ENCODE measurements at regions not wholly inside any gene's neighbourhood (a gene's known extent, or its start where the extent isn't known, plus 50 kb on each side); places are given as distances from the start of the nearest gene placed in this dataset.

DNA sequence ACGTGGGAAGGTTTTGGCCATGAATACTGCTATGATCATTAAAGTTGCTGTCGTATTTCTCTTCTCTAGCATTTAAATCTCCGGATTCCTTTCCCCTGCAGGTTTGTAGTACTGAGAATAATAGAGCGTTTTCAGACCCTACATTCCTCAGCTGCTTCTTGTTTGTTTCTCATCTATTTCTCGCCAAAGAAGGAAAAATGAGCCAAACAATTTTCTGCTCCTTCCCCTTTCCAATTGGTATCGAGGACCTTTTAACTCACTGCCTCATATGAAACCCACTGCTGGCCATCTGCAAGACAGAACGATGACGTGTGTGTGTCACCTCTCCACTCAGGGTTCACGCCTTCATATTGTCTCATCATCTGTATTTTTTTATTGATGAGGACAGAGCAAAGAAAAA, 689.4 kb upstream of the WWC1 start:
- Histone ChIP-seq H3K4me2 (ENCODE audit: unreplicated experiment) (peak overlapping the region; percentile 69), H4K20me1 (ENCODE audit: insufficient read depth) (no peaks in the 10 kb centered on the region), H3K9me3 (ENCODE audit: low read depth) (no peaks in the 10 kb centered on the region), H3K9me2 (ENCODE audit: insufficient read depth) (no peaks in the 10 kb centered on the region), H3K27ac (peak overlapping the region; percentile 13; the same call in 1 of the 2 replicates), H3K4me1 (ENCODE audit: insufficient read depth) (peaks cover 12% of the 10 kb centered on the region; the same call in 1 of the 2 replicates), H3K79me2 (ENCODE audit: insufficient read depth) (no peaks in the 10 kb centered on the region), H3K36me3 (ENCODE audit: low read depth) (no peaks in the 10 kb centered on the region), H2AFZ (peak overlapping the region; percentile 74), H3K27me3 (replicated peaks; ENCODE audit: insufficient read depth) (no peaks in the 10 kb centered on the region), H3F3A (ENCODE audit: insufficient read depth) (no peaks in the 10 kb centered on the region), H3K4me3 (peak overlapping the region; percentile 44), H3K9ac (peak overlapping the region; percentile 36; the same call in 1 of the 2 replicates)
- peak; percentile 54 for DNase-seq
- in situ Hi-C loops (cut with MboI): no loop called here
- TF ChIP-seq EZH2 (IDR thresholded peaks at IDR 0.05; ENCODE audit: insufficient read depth, poor library complexity, severe bottlenecking) (no peak), EZH2phosphoT487 (IDR thresholded peaks at IDR 0.05; ENCODE audit: insufficient read depth, low read depth) (no peak)
- 9 to 10% methylated on average over 9 of the region's 9 CpGs for WGBS, 2 experiments (ENCODE audit: low coverage in 1 of 2, low lambda C conversion rate in 2 of 2, missing lambda C conversion rate in 2 of 2)

DNA sequence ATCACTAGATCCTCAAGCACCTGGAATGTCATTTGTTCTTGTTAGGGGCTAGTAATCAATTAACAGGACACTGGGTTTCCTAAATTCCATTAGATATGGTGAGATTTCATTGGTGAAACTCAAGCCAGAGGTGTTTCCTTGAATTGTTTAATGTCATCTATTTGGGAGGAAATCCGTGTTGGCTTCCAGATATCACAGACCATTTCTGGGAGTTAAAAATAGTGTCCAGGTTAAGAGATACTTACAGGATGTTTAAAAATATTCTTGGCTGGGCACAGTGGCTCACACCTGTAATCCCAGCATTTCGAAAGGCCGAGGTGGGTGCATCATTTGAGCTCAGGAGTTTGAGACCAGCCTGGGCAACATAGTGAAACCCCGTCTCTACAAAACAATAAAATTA, 688.3 kb upstream of the WWC1 start:
- TF ChIP-seq EZH2phosphoT487 (IDR thresholded peaks at IDR 0.05; ENCODE audit: insufficient read depth, low read depth) (no peak), EZH2 (IDR thresholded peaks at IDR 0.05; ENCODE audit: insufficient read depth, poor library complexity, severe bottlenecking) (no peak)
- no peak overlapping the region for H3K4me3 ChIP-seq
- no peak overlapping the region for H2AFZ ChIP-seq
- in situ Hi-C loops (cut with MboI): no loop called here
- no peak overlapping the region for H3K27ac ChIP-seq
- no peaks in the 10 kb centered on the region for H3K79me2 ChIP-seq (ENCODE audit: insufficient read depth)
- H3K4me2 ChIP-seq (ENCODE audit: unreplicated experiment): no peak overlapping the region
- no peaks in the 10 kb centered on the region for H3K9me2 ChIP-seq (ENCODE audit: insufficient read depth)
- H3K27me3 ChIP-seq (replicated peaks; ENCODE audit: insufficient read depth): no peaks in the 10 kb centered on the region
- no peaks in the 10 kb centered on the region for H3K9me3 ChIP-seq (ENCODE audit: low read depth)
- 86 to 95% methylated on average over 4 of the region's 4 CpGs for WGBS, 2 experiments (ENCODE audit: low coverage in 1 of 2, low lambda C conversion rate in 2 of 2, missing lambda C conversion rate in 2 of 2)
- peaks cover 12% of the 10 kb centered on the region; the same call in 1 of the 2 replicates for H3K4me1 ChIP-seq (ENCODE audit: insufficient read depth)
- no peak overlapping the region for H3K9ac ChIP-seq
- no peaks in the 10 kb centered on the region for H4K20me1 ChIP-seq (ENCODE audit: insufficient read depth)
- no peaks in the 10 kb centered on the region for H3F3A ChIP-seq (ENCODE audit: insufficient read depth)
- no peak for DNase-seq
- H3K36me3 ChIP-seq (ENCODE audit: low read depth): no peaks in the 10 kb centered on the region

DNA sequence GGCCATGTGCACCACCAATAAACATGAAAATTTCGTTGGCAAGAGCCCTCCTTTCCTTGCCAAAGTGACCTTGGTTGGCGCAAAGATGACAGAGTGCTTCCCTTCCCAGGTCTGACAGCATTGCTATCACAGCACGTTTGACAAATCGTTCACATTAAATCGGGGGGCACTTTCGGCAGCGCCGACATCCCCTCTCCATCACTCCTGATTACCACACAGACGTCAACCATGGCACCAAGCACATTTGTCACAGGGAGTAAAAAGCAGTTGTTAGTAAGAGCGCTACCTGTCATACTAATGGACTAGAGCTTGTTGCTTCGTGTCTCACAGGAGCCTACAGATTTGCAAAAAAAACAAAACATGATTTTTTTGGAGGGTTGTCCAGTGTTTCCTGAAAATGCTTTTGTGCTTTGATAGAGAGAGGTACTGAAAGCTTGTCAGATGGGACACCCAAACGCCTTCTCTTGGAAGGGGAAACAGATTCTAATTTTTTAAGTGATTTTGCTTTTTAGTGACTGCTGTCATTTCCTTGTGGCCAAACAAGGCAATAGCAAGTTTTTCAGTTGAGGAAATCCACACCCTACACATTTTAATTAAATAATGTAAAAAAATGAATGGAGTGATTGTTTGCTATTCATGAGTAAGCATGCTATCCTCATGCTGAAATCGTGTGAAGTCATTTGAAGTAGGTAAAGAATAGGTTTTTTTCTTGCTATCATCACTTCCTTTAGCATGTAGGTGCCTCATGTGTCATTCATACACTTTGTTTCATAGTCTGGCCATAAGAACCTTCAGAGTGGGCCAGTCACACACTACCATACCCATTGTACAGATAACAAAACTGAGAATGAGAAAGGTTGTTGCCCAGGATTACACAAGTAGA, 682.8 kb upstream of the WWC1 start:
- H2AFZ ChIP-seq: no peak overlapping the region
- H4K20me1 ChIP-seq (ENCODE audit: insufficient read depth): no peaks in the 10 kb centered on the region
- no peak overlapping the region for H3K4me3 ChIP-seq
- peaks cover 5% of the 10 kb centered on the region; the same call in 1 of the 2 replicates for H3K9me2 ChIP-seq (ENCODE audit: insufficient read depth)
- no peak overlapping the region for H3K9ac ChIP-seq
- no peaks in the 10 kb centered on the region for H3K36me3 ChIP-seq (ENCODE audit: low read depth)
- H3K9me3 ChIP-seq (ENCODE audit: low read depth): no peaks in the 10 kb centered on the region
- peak; percentile 14 for DNase-seq
- H3F3A ChIP-seq (ENCODE audit: insufficient read depth): no peaks in the 10 kb centered on the region
- no peaks in the 10 kb centered on the region for H3K27me3 ChIP-seq (replicated peaks; ENCODE audit: insufficient read depth)
- TF ChIP-seq EZH2 (IDR thresholded peaks at IDR 0.05; ENCODE audit: insufficient read depth, poor library complexity, severe bottlenecking): no peak
- TF ChIP-seq EZH2phosphoT487 (IDR thresholded peaks at IDR 0.05; ENCODE audit: insufficient read depth, low read depth): no peak
- in situ Hi-C loops (cut with MboI): no loop called here
- H3K79me2 ChIP-seq (ENCODE audit: insufficient read depth): no peaks in the 10 kb centered on the region; the same call in none of the 2 replicates
- H3K27ac ChIP-seq: no peak overlapping the region
- WGBS, 2 experiments (ENCODE audit: low coverage in 1 of 2, low lambda C conversion rate in 2 of 2, missing lambda C conversion rate in 2 of 2): 84% methylated on average over 13 of the region's 13 CpGs
- no peaks in the 10 kb centered on the region for H3K4me1 ChIP-seq (ENCODE audit: insufficient read depth)
- no peak overlapping the region for H3K4me2 ChIP-seq (ENCODE audit: unreplicated experiment)

DNA sequence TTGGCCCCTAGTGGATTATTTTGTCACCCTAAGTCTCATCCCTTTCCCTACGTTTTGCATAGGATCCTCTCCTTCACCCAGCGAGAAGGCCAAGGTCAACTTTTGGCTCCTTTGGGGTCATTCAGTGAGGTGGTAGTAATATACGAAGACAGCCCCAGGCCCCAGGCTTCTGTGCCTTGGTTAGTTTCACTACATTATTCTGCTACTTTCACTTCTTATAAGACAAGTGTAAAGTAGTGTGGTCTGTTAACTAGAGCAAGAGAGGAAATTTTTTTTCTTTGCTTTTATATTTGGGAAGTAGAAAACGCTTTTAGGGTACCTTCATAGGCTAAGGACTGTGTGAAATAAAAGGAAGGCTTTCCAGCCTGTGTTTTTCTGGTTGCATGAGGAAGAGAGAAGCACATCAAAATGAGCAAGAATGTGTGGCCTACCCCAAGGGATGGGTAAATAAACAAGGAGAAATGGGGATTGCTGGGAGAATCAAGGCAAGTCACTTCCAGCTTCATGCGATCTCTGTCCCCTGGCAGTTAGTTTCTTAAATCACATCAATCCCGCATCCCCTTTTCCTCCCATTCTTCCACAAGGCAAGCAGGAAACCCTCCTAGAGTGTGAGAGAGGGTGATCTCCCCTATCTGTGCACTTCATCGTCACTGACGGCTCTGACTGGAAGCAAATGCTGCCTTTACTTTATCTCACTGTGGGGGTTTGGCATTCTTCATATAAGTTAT, 677.0 kb upstream of the WWC1 start:
- Histone ChIP-seq H3K4me2 (ENCODE audit: unreplicated experiment) (no peak overlapping the region), H2AFZ (no peak overlapping the region), H3K4me1 (ENCODE audit: insufficient read depth) (peaks cover 20% of the 10 kb centered on the region)

More for the DNA sequence above, 677.0 kb upstream of the WWC1 start:
- WGBS, 2 experiments (ENCODE audit: low coverage in 1 of 2, low lambda C conversion rate in 2 of 2, missing lambda C conversion rate in 2 of 2): 94 to 97% methylated on average over 8 of the region's 8 CpGs
- H4K20me1 ChIP-seq (ENCODE audit: insufficient read depth): no peaks in the 10 kb centered on the region
- H3K36me3 ChIP-seq (ENCODE audit: low read depth): no peaks in the 10 kb centered on the region
- peaks cover 9% of the 10 kb centered on the region; the same call in 1 of the 2 replicates for H3F3A ChIP-seq (ENCODE audit: insufficient read depth)
- no peak overlapping the region for H3K9ac ChIP-seq
- TF ChIP-seq EZH2 (IDR thresholded peaks at IDR 0.05; ENCODE audit: insufficient read depth, poor library complexity, severe bottlenecking) (no peak), EZH2phosphoT487 (IDR thresholded peaks at IDR 0.05; ENCODE audit: insufficient read depth, low read depth) (no peak)
- H3K9me3 ChIP-seq (ENCODE audit: low read depth): no peaks in the 10 kb centered on the region
- no peak overlapping the region for H3K27ac ChIP-seq
- no peaks in the 10 kb centered on the region for H3K27me3 ChIP-seq (replicated peaks; ENCODE audit: insufficient read depth)
- H3K9me2 ChIP-seq (ENCODE audit: insufficient read depth): peaks cover 5% of the 10 kb centered on the region; the same call in 1 of the 2 replicates
- in situ Hi-C loops (cut with MboI): no loop called here
- H3K79me2 ChIP-seq (ENCODE audit: insufficient read depth): peaks cover 8% of the 10 kb centered on the region; the same call in 1 of the 2 replicates
- no peak for DNase-seq
- no peak overlapping the region for H3K4me3 ChIP-seq
